Ishikawa (cell line): ENCODE measurements at regions not wholly inside any gene's neighbourhood (a gene's known extent, or its start where the extent isn't known, plus 50 kb on each side); places are given as distances from the start of the nearest gene placed in this dataset.

ENCODE experiments used
- CEBPB ChIP-seq: IDR thresholded peaks from 2 replicates; pipeline ENCODE4 v1.6.1; 2012
- CREB1 ChIP-seq: IDR thresholded peaks from 2 replicates; pipeline ENCODE4 v1.6.1; 2012; ENCODE audit warnings: low read depth
- EGR1 ChIP-seq: IDR thresholded peaks from 2 replicates; pipeline ENCODE4 v1.6.1; 2012
- EP300 ChIP-seq: IDR thresholded peaks from 2 replicates; pipeline ENCODE4 v1.6.1; 2012; ENCODE audit warnings: borderline replicate concordance
- FOXM1 ChIP-seq: IDR thresholded peaks from 2 replicates; pipeline ENCODE4 v1.6.1; 2012; ENCODE audit warnings: low read depth, borderline replicate concordance
- MAX ChIP-seq: IDR thresholded peaks from 2 replicates; pipeline ENCODE4 v1.6.1; 2012
- NFIC ChIP-seq: IDR thresholded peaks from 2 replicates; pipeline ENCODE4 v1.6.1; 2012
- RAD21 ChIP-seq: IDR thresholded peaks from 2 replicates; pipeline ENCODE4 v1.6.1; 2012; ENCODE audit warnings: low read depth
- REST ChIP-seq: IDR thresholded peaks from 2 replicates; pipeline ENCODE4 v1.6.1; 2012; ENCODE audit warnings: low read depth, mild to moderate bottlenecking
- TAF1 ChIP-seq: IDR thresholded peaks from 2 replicates; pipeline ENCODE4 v1.6.1; 2012; ENCODE audit warnings: low read depth, mild to moderate bottlenecking
- TCF12 ChIP-seq: IDR thresholded peaks from 2 replicates; pipeline ENCODE4 v1.6.1; 2012; ENCODE audit warnings: low read depth
- TEAD4 ChIP-seq: IDR thresholded peaks from 2 replicates; pipeline ENCODE4 v1.6.1; 2012
- USF1 ChIP-seq: IDR thresholded peaks from 2 replicates; pipeline ENCODE4 v1.6.1; 2012
- YY1 ChIP-seq: IDR thresholded peaks from 2 replicates; pipeline ENCODE4 v1.6.1; 2012; ENCODE audit warnings: low read depth
- ZBTB7A ChIP-seq: IDR thresholded peaks from 2 replicates; pipeline ENCODE4 v1.6.1; 2012; ENCODE audit warnings: low read depth

- no peak for TF ChIP-seq CEBPB
- no peak for TF ChIP-seq TEAD4
- TF ChIP-seq USF1 = no peak
- TF ChIP-seq TCF12 = no peak
Measured at GRCh38 chr6:100212131-100212530, 218.1 kb upstream of the MCHR2 start.

- TF ChIP-seq TEAD4 = no peak
Measured at GRCh38 chr6:100210137-100211117, 216.4 kb upstream of the MCHR2 start.

- no peak for TF ChIP-seq USF1
- no peak for TF ChIP-seq YY1
- no peak for TF ChIP-seq RAD21
- TF ChIP-seq CREB1 = no peak
- no peak for TF ChIP-seq TAF1
- no peak for TF ChIP-seq EGR1
- no peak for TF ChIP-seq ZBTB7A
- TF ChIP-seq MAX = no peak
- TF ChIP-seq TCF12 = no peak
- no peak for TF ChIP-seq CEBPB
- TF ChIP-seq NFIC = no peak
- no peak for TF ChIP-seq FOXM1
- TF ChIP-seq TEAD4 = no peak
- TF ChIP-seq REST = no peak
- TF ChIP-seq EP300 = no peak
Measured at GRCh38 chr6:100209323-100210136, 215.5 kb upstream of the MCHR2 start.

GRCh38 chr6:100203400-100203799, 209.4 kb upstream of the MCHR2 start:
- no peak for TF ChIP-seq CREB1
- no peak for TF ChIP-seq FOXM1
- TF ChIP-seq EP300 = no peak
- no peak for TF ChIP-seq EGR1
- TF ChIP-seq CEBPB = no peak
- TF ChIP-seq RAD21 = no peak
- TF ChIP-seq MAX = no peak
- no peak for TF ChIP-seq NFIC
- no peak for TF ChIP-seq TAF1
- TF ChIP-seq TCF12 = no peak

- TF ChIP-seq USF1 (no peak), FOXM1 (peak; percentile 84), EP300 (peak; percentile 92), TCF12 (peak; percentile 72; the same call in 1 of the 2 replicates), REST (no peak), YY1 (no peak), MAX (peak; percentile 36; the same call in 1 of the 2 replicates), RAD21 (no peak), ZBTB7A (no peak), CREB1 (no peak), TAF1 (no peak), TEAD4 (peak; percentile 58; the same call in 1 of the 2 replicates), EGR1 (no peak), CEBPB (peak; percentile 89), NFIC (peak; percentile 51; the same call in 1 of the 2 replicates)
Measured at GRCh38 chr6:100202417-100203194, 208.6 kb upstream of the MCHR2 start.
